Liver (tissue), 8 donors: ENCODE measurements at regions not wholly inside any gene's neighbourhood (a gene's known extent, or its start where the extent isn't known, plus 50 kb on each side); places are given as distances from the start of the nearest gene placed in this dataset.

Experiments
- DNase-seq: peaks from one replicate; pipeline ENCODE4 v3.0.0-alpha.2; 2017; ENCODE audit warnings: low spot score
- H3K27ac ChIP-seq, 2 donors: one replicate each; pipeline ENCODE4 v1.7.0; 2013; ENCODE audit warnings: inconsistent platforms in 2 of 2, low read length in 2 of 2, control low read depth in 1 of 2, low read depth in 1 of 2, mild to moderate bottlenecking in 1 of 2
- H3K27me3 ChIP-seq, 4 donors: one replicate each; pipeline versions ENCODE4 v1.6.1 to v1.7.0; 2013; ENCODE audit warnings: low read length in 3 of 4, inconsistent platforms in 1 of 4, mild to moderate bottlenecking in 1 of 4, moderate library complexity in 1 of 4; ENCODE audit not compliant: control insufficient read depth in 4 of 4, insufficient read depth in 4 of 4
- H3K36me3 ChIP-seq, 4 donors: one replicate each; pipeline versions ENCODE4 v1.6.1 to v1.7.0; 2013; ENCODE audit warnings: low read length in 3 of 4, mild to moderate bottlenecking in 3 of 4, low read depth in 1 of 4, moderate library complexity in 1 of 4; ENCODE audit not compliant: control insufficient read depth in 4 of 4, insufficient read depth in 3 of 4
- H3K4me1 ChIP-seq, 4 donors: one replicate each; pipeline versions ENCODE4 v1.6.1 to v1.7.0; 2013; ENCODE audit warnings: low read length in 3 of 4, mild to moderate bottlenecking in 3 of 4, moderate library complexity in 1 of 4; ENCODE audit not compliant: control insufficient read depth in 4 of 4, insufficient read depth in 4 of 4
- H3K4me3 ChIP-seq, 3 donors: one replicate each; pipeline versions ENCODE4 v1.6.1 to v1.7.0; 2013; ENCODE audit warnings: low read length in 3 of 3, control low read depth in 1 of 3, low read depth in 1 of 3, mild to moderate bottlenecking in 1 of 3
- H3K9ac ChIP-seq, 2 donors: one replicate each; pipeline ENCODE4 v1.7.0; 2013; ENCODE audit warnings: low read length in 2 of 2, mild to moderate bottlenecking in 2 of 2, moderate library complexity in 2 of 2, control low read depth in 1 of 2, low read depth in 1 of 2
- H3K9me3 ChIP-seq, 4 donors: one replicate each; pipeline versions ENCODE4 v1.6.1 to v1.7.0; 2013; ENCODE audit warnings: low read length in 3 of 4; ENCODE audit not compliant: control insufficient read depth in 4 of 4
- ATF3 ChIP-seq: IDR thresholded peaks from 2 replicates; pipeline ENCODE4 v1.6.1; 2016; ENCODE audit warnings: antibody characterized with exemption
- EGR1 ChIP-seq, 2 donors: IDR thresholded peaks; 2 replicates each; pipeline ENCODE4 v1.6.1; 2016 to 2018; ENCODE audit warnings: antibody characterized with exemption in 2 of 2, low read depth in 2 of 2
- FOXA1 ChIP-seq: IDR thresholded peaks from 2 replicates; pipeline ENCODE4 v1.6.1; 2016; ENCODE audit warnings: antibody characterized with exemption
- FOXA2 ChIP-seq: IDR thresholded peaks from 2 replicates; pipeline ENCODE4 v1.6.1; 2016; ENCODE audit warnings: antibody characterized with exemption
- GABPA ChIP-seq, 2 donors: IDR thresholded peaks in 1 of 2; conservative IDR thresholded peaks in 1 of 2; 2 replicates each; pipeline ENCODE4 v1.6.1; 2016; ENCODE audit warnings: antibody characterized with exemption in 2 of 2, mild to moderate bottlenecking in 1 of 2, moderate library complexity in 1 of 2
- HNF4A ChIP-seq, 2 donors: conservative IDR thresholded peaks; 2 replicates each; pipeline ENCODE4 v1.6.1; 2016; ENCODE audit warnings: antibody characterized with exemption in 2 of 2, mild to moderate bottlenecking in 2 of 2
- HNF4G ChIP-seq: IDR thresholded peaks from 2 replicates; pipeline ENCODE4 v1.6.1; 2016; ENCODE audit warnings: antibody characterized with exemption
- JUND ChIP-seq, 2 donors: IDR thresholded peaks; 2 replicates each; pipeline ENCODE4 v1.6.1; 2016; ENCODE audit warnings: antibody characterized with exemption in 2 of 2
- NR2F2 ChIP-seq: IDR thresholded peaks from 2 replicates; pipeline ENCODE4 v1.6.1; 2016; ENCODE audit warnings: antibody characterized with exemption
- RAD21 ChIP-seq, 2 donors: IDR thresholded peaks; 2 replicates each; pipeline ENCODE4 v1.6.1; 2016; ENCODE audit warnings: antibody characterized with exemption in 2 of 2, mild to moderate bottlenecking in 2 of 2
- REST ChIP-seq: IDR thresholded peaks from 2 replicates; pipeline ENCODE4 v1.6.1; 2016; ENCODE audit warnings: antibody characterized with exemption, mild to moderate bottlenecking
- RXRA ChIP-seq, 2 donors: IDR thresholded peaks; 2 replicates each; pipeline ENCODE4 v1.6.1; 2017 to 2018; ENCODE audit warnings: antibody characterized with exemption in 2 of 2, mild to moderate bottlenecking in 1 of 2
- SP1 ChIP-seq: IDR thresholded peaks from 2 replicates; pipeline ENCODE4 v1.6.1; 2018; ENCODE audit warnings: antibody characterized with exemption, mild to moderate bottlenecking
- TAF1 ChIP-seq: conservative IDR thresholded peaks from 2 replicates; pipeline ENCODE4 v1.6.1; 2016; ENCODE audit warnings: antibody characterized with exemption, mild to moderate bottlenecking
- YY1 ChIP-seq: IDR thresholded peaks from 2 replicates; pipeline ENCODE4 v1.6.1; 2016; ENCODE audit warnings: antibody characterized with exemption, mild to moderate bottlenecking
- WGBS: extraction: QIAGEN DNeasy Blood & Tissue Kit; methylation state at CpG from one replicate; pipeline ENCODE4 v1.1.7; 2013; 5-methylcytosine and 5-hydroxymethylcytosine counted together
- TF ChIP-seq, protein P1 (sequence below): IDR thresholded peaks from 2 replicates; pipeline ENCODE4 v1.6.1; 2016; ENCODE audit warnings: antibody characterized with exemption
- TF ChIP-seq, protein P2 (sequence below): IDR thresholded peaks from 2 replicates; pipeline ENCODE4 v1.6.1; 2016; ENCODE audit warnings: antibody characterized with exemption
- TF ChIP-seq, protein P3 (sequence below): fragments of 150-350 bp; IDR thresholded peaks from 2 replicates; pipeline ENCODE4 v1.5.1; 2017; ENCODE audit warnings: improper control_type of control experiment, low read depth, low read length; ENCODE audit not compliant: missing input control
- donor health status: healthy.
- donor health status: healthy.
- donor health status: healthy.
- donor health status: healthy.
- donor health status: healthy.

DNA sequence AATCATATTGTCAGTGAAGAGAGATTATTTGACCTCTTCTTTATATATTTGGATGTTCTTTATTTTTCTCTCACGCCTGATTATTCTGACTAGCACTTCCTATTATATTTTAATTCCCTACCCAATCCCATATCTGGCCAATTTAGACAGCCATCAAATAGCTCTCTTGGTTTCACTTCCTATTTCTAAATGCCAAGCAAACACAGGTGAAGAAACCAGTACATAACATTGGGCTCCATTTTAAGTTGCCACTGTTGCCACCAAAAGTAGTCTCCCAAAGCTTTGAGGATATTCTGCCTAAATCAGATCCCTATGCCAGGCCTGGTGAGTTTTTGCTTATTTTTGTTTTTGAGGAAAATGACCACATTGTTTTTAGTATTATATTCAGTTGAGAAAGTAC, 547.0 kb downstream of the MBD2 start:
- H3K36me3 ChIP-seq = no peaks in the 10 kb centered on the region
- H3K9ac ChIP-seq = no peak overlapping the region
- no peak overlapping the region for H3K27ac ChIP-seq
- no peaks in the 10 kb centered on the region for H3K4me1 ChIP-seq
- H3K9me3 ChIP-seq = no peaks in the 10 kb centered on the region
- TF ChIP-seq, protein P1, sequence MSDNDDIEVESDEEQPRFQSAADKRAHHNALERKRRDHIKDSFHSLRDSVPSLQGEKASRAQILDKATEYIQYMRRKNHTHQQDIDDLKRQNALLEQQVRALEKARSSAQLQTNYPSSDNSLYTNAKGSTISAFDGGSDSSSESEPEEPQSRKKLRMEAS = no peak
- TF ChIP-seq RAD21 (IDR thresholded peaks at IDR 0.05) (no peak), EGR1 (IDR thresholded peaks at IDR 0.05; ENCODE audit: low read depth in 2 of 2) (no peak), HNF4G (no peak), FOXA1 (no peak), HNF4A (conservative IDR thresholded peaks at IDR 0.05) (no peak), GABPA (IDR thresholded peaks at IDR 0.05 in 1 of 2, conservative IDR thresholded peaks at IDR 0.05 in 1 of 2) (no peak), NR2F2 (no peak), SP1 (no peak), JUND (IDR thresholded peaks at IDR 0.05) (no peak), ATF3 (no peak), TAF1 (no peak), YY1 (no peak)
- TF ChIP-seq, protein P2, sequence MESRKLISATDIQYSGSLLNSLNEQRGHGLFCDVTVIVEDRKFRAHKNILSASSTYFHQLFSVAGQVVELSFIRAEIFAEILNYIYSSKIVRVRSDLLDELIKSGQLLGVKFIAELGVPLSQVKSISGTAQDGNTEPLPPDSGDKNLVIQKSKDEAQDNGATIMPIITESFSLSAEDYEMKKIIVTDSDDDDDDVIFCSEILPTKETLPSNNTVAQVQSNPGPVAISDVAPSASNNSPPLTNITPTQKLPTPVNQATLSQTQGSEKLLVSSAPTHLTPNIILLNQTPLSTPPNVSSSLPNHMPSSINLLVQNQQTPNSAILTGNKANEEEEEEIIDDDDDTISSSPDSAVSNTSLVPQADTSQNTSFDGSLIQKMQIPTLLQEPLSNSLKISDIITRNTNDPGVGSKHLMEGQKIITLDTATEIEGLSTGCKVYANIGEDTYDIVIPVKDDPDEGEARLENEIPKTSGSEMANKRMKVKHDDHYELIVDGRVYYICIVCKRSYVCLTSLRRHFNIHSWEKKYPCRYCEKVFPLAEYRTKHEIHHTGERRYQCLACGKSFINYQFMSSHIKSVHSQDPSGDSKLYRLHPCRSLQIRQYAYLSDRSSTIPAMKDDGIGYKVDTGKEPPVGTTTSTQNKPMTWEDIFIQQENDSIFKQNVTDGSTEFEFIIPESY = no peak
- TF ChIP-seq, protein P3, sequence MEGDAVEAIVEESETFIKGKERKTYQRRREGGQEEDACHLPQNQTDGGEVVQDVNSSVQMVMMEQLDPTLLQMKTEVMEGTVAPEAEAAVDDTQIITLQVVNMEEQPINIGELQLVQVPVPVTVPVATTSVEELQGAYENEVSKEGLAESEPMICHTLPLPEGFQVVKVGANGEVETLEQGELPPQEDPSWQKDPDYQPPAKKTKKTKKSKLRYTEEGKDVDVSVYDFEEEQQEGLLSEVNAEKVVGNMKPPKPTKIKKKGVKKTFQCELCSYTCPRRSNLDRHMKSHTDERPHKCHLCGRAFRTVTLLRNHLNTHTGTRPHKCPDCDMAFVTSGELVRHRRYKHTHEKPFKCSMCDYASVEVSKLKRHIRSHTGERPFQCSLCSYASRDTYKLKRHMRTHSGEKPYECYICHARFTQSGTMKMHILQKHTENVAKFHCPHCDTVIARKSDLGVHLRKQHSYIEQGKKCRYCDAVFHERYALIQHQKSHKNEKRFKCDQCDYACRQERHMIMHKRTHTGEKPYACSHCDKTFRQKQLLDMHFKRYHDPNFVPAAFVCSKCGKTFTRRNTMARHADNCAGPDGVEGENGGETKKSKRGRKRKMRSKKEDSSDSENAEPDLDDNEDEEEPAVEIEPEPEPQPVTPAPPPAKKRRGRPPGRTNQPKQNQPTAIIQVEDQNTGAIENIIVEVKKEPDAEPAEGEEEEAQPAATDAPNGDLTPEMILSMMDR = no peak
- no peaks in the 10 kb centered on the region for H3K27me3 ChIP-seq
- no peak overlapping the region for H3K4me3 ChIP-seq
- WGBS = 78% methylated on average over 1 of the region's 1 CpG
- no peak for DNase-seq

DNA sequence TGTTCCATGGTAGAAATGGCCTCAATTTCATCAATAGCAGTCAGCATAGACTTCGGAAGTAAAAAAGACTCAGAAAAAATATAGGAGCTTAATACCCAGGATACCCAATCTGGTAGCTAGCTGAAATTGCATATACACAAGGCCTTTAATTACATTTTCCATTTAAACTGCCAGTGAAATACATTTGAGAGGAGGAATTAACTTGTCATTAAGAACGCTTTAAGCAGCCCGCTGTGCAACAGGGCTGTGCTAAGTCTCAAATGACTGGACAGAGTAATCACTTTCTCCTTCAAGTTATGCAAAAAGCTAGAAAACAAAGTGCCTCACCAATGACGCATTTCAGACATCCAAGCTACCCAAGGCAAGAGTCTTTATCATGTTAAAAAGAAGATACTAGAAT, 558.8 kb downstream of the MBD2 start:
- DNase-seq = no peak
- H3K27me3 ChIP-seq = no peaks in the 10 kb centered on the region
- no peaks in the 10 kb centered on the region for H3K4me1 ChIP-seq
- H3K36me3 ChIP-seq = no peaks in the 10 kb centered on the region
- WGBS = 79% methylated on average over 4 of the region's 4 CpGs
- H3K4me3 ChIP-seq = no peak overlapping the region
- no peak overlapping the region for H3K9ac ChIP-seq
- H3K9me3 ChIP-seq = peaks cover 0 to 4% (median 0%) of the 10 kb centered on the region in 4 donors
- TF ChIP-seq RXRA (IDR thresholded peaks at IDR 0.05) (no peak), RAD21 (IDR thresholded peaks at IDR 0.05) (no peak), FOXA2 (no peak), TAF1 (no peak), NR2F2 (no peak), REST (no peak), YY1 (no peak)
- TF ChIP-seq, protein P3 = no peak
- TF ChIP-seq, protein P1 = no peak
- H3K27ac ChIP-seq = no peak overlapping the region
